ENCODE measurements at regions not wholly inside any gene's neighbourhood (a gene's known extent, or its start where the extent isn't known, plus 50 kb on each side); places are given as distances from the start of the nearest gene placed in this dataset.

DNA sequence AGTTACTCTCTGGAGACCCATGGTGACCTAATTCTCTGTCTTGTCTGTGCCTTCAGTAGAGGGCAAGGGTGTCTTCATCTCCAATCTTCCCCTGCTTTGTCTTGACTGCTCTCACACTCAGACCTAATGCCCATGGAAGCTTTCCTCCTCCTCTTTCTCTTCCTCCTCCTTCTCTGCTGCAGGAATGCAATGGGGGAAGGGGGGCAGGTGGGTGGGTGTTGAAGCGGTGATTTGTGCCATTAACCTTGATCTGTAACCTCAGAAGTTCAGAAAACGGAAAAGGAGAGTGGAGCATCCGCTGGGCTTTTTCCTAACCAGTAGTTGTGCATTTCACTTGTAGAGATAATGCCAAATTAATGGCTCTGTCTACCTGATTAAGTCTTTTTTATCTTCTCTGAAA is 172.3 kb upstream of the CDH11 start:
- DNase-seq (ENCODE audit: extremely low read depth, low read depth), result no peak

DNA sequence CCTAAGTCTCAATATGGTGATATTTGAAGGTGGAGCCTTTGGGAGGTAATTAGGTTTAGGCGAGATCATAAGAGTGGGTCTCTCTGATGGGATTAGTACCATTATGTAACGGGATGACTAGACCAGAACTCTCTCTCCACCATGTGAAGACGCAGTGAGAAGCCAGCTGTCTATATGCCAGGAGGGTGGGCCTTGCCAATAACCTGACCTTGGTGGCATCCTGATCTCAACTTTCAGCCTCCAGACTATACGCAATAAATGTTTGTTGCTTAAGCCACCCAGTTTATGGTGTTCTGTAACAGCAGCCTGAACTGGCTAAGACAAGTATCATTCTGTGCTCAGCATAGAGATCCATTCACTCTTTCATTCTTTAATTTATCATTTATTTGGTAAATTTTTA is 167.2 kb upstream of the CDH11 start:
- DNase-seq (ENCODE audit: extremely low read depth, low read depth), result no peak

DNA sequence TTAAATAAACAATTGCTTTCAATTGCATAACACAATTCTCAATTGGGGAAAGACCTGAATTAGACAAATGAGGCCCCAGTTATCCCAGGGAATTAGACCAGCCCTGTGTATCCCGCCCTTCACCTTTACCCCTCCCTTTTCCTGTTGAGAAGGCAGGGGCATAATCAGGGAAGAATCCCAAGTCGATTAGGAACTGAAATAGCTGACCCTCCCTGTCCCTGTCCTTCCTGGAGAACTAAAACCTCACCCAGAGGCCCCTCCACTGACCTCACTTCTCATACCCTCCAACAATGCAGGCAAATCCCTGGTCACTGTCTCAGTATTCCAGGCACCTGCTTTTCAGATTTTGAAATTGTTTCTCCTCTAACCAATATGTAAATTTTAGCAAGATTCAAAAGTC is 165.4 kb upstream of the CDH11 start:
- no peak for DNase-seq (ENCODE audit: extremely low read depth, low read depth)

DNA sequence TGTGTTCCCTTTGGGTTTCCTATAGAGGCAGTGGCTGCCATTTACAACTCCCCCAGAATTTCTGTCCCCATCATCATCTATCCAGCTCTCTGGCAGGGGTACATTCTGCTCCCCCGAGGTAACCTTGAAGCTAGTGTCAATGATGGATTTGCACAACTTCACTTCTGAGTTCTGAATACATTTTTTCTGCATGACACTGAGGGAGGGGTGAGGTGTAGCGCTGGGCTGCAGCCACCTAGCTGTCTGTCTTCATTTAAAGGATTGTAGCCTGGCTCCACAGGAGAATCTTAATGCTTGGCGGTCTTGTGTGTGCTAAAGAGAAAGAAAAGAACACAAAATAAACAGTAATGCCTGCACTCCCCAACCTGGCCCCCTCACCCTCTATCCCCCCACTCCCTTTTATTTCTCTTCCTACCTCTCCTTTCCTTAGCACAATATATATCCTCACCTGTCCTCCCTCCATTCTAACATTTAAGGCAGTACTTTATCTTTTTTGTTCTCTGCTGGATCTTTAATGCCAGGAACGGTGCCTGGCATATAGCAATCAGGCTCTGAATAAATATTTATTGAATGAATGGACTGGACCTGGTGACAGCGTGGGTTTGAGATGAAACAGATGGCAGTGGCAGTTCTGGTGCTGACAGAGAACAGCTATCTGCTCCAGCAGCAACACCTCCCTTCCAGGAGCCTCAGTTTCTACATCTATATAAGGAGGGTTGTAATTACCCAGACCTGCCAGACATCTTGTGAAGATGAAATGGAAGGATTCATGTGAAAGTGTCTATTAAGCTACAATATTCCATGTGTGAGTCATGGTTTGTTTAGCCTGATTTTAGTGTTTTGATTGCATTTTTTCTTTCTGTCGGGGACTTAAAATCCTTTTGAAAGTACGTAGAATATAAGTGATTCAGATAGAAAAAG is 163.5 kb upstream of the CDH11 start:
- DNase-seq (ENCODE audit: extremely low read depth, low read depth), result no peak

DNA sequence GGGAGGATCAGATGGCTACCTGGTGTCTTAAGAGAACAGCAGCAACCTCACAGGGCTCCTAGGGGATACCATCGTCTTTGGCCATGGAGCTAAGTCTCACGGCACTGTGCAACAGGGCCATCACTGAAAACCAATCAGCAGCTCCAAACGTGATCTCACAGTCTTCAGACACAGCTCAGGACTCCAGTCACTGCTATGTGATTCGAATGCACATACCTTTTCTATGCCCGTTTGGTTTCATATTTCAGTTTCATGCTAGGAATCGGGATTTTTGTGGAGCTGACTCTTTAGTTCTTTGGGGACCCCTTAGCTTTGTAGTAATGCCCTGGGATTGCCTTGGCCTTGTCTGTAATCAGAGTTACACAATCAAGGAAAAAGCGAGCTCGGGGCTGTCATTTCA is 162.8 kb upstream of the CDH11 start:
- no peak for DNase-seq (ENCODE audit: extremely low read depth, low read depth)

DNA sequence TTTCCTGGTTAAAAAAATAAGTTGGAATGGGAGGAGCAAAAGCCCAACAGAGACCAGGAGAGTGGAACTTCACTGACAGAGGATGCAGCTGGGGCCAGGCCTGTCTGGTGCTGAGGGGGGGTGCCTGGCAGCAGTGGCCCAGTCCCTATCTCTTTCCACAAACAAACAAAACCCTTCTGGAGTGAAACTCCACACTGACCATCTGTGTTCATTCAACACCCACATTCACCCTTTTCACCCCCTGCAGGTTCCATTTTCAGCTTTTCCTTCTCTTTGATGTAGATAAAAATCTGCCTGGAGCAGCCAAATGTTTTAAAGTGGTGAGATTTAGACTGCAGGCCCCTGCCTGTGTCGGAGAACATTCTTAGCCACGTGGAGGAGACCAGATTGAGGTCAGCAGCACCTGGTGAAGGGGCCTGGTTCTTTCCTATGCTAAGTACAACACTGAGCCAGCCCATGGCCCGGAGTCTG is 161.4 kb upstream of the CDH11 start:
- DNase-seq (ENCODE audit: extremely low read depth, low read depth), result no peak

DNA sequence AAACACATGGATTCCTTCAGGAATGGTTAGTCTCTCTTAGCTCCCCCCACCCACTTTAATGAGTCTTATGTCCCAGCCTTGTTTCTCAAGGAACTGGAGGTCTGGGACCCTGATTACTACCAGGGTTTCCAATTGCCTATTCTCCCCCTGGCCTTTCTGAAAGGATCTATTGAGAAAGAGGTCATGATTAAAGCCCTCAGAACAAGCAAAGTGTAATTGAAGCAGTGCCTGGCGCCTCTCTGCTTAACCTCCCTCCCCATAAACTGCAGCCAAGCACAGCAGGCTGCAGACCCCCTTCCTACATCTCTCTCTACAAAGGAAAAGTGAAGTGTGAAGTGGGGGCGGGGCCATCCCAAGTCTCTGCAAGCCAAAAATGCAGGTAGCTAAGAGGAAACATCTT is 159.7 kb upstream of the CDH11 start:
- DNase-seq (ENCODE audit: extremely low read depth, low read depth), result no peak

DNA sequence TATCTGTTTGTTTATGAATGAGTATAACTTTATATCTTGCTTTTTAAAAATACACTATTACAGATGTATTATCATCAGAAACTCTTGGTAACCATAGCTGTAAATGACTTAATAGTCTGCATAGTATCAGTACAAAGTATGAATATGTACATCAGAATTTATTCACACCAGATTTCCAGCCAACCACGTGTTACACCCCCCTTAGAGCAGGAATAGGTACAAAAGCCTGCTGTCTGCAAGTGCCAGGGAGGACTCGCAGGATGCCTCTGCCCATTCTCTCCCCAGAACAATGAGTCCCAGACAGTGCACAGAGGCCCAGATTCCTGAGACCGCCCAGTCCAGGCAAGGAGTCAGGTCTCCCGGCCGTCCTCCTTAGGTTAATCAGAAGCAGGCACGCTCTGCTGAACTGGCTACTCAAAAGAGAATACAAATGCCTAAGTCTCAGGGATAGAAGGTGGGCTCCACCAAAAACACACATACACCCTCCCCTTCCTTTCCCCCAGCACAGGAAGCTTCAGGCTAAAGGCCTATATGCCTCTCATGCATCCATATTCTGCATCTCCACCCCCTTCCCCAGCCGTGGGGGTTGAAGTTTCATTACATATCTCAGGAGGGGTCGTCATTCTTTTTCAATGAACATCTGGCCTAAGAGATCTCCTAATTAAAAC is 159.1 kb upstream of the CDH11 start:
- no peak for DNase-seq (ENCODE audit: extremely low read depth, low read depth)

DNA sequence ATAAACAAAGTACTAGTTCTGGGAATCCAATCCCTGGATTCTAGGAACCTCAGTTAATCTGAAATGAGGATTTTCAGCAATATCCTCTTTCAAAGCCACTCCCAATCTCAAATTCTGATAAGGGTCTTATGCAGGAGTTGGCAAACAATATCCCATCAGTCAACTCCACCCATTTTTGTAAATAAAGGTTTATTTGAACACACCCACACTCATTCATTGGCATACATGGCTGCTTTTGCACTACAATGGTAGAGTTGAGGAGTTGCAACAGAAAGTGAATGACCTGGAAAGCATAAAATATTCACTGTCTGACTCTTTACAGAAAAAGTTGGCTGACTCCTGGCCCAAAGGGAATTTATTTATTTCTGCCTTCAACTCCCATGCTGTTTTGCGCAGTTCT is 157.7 kb upstream of the CDH11 start:
- DNase-seq (ENCODE audit: extremely low read depth, low read depth), result no peak

DNA sequence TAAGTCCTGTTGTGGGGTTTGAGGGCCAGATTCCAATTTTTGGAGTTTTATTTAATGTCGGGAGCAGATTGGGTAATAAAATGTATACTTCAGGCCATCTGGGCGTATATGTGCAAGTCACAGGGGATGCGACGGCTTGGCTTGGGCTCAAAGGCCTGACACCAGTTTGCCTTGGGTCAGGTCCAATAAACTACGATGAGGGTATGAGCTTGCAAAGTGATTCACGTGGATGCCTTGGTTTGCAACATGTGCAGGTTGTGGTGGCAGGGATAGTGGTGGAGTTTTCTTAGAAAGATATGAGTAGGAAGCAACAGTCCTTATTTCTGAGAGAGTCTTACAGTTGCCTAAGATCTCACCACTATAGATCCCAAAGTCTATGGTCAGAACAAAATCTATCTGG is 157.0 kb upstream of the CDH11 start:
- no peak for DNase-seq (ENCODE audit: extremely low read depth, low read depth)

DNA sequence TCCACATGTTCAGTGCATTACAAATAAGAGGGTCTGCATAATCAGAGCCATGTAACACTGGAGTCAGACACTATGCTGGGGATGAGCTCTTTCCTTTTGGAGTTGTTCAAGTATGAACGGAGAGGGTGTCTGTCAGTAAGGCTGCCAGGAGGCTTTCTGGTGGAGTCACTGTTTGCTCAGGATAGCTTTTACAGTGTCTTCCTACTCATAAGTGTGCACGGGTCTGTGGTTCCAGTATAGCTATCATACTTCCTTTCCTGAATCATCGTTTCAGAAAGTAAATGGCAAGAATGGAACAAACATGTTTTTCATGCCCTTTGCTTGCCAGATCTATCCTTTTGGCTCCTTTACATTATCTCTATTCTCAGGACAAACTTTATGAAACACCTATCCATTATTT is 152.7 kb upstream of the CDH11 start:
- DNase-seq (ENCODE audit: extremely low read depth, low read depth), result no peak

DNA sequence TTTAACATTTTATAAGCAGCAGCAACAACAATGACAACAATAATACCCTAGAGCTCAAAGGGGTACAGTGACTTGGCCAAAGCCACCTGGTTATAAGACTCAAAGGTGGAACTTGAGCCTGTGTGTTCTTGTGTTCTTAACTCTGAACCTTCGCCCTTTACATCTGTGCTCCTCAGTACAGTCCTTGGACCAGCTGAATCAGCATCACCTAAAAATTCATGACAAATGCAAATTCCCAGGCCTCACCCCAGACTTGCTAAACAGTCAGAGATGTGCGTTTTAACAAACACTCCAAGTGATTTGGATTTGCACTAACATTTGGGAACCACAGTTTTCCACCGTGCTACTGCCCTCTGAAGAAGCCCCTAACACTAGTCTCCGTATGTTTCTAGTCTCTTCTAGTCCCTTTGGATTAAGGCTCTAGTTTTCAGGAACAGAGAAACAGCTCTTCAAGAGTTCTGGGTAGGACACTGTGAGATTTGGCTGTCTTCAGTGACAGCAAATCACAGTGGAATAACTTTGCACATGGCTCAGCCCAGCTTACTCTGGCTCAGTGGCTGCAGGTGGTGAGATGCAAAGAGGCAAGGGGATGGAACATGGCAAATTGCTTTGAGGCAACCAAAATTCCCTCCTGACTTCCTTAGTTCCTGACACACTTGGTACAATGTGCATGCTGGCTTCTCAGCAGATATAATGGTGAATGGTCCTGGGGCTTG is 151.0 kb upstream of the CDH11 start:
- no peak for DNase-seq (ENCODE audit: extremely low read depth, low read depth)

DNA sequence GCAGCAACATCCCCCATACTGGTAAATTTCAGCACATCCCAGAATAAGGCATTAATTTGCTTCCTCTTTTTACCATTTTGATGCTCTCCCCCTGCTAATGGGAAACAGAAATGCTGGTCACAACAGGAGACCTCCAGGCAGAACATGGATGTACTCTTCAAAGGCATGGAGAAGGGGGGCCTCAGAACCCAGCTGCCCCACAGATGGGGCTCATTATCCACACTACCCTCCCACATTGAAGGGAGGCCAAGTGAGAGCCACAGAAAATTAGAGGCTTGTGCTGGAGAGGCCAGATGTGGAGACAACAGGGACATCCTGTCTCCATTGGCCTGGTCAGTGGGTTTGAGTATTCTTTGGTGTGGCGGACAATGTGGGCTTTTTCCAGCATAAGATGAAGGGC is 150.1 kb upstream of the CDH11 start:
- no peak for DNase-seq (ENCODE audit: extremely low read depth, low read depth)

DNA sequence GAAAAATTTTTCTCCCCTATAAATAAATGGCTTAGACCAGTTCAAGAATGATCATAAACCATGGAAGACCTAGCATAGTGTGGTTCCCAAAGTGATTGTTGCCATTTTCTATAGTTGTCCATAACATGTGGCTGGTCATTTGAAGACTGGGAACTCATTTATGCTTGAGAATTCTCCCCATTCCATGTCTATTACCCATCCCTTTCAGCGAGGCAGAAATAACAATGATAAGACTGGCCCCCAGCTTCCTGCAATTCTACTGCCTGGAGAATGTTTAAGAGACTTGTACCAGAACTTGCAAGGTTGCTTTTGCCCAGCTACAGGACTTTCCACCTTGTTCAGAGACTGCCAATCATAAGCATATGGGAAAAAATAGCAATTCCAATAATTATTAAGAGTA is 146.5 kb upstream of the CDH11 start:
- no peak for DNase-seq (ENCODE audit: extremely low read depth, low read depth)

DNA sequence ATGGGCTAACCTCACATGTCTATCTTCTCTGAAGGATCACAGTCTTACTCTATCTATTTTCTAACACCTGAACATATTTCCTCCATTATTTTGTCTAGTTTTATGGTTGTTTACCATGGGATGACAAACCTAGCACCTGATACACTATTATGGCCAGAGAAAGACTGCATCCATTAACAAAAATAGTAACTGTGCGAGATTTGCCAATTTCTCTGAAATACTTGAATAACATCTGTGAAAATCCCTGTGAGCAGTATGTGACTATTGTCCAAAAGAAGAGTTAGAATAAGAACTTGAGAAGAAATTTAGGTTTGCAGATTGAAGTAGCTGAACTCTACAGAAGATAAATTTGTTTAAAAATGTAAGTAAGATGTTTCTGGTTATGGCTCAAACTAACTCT is 142.0 kb upstream of the CDH11 start:
- no peak for DNase-seq (ENCODE audit: extremely low read depth, low read depth)

DNA sequence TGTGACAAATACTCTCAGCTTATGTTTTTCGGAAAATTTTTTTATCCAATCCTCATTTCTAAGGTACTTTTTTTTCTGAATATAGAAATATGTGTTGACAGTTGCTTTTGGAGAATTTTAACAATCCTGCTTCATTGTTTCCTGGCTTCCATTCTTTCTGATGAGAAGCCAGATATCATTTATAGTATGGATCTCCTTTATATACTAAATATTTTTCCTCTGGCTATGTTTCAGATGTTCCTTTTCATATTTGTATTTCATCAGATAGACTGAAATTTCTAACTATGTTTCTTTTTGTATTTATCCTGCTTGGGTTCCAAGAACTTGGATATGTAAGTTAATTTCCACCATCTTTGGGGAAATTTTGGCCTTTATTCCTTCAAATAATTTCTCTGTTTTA is 138.9 kb upstream of the CDH11 start:
- no peak for DNase-seq (ENCODE audit: extremely low read depth, low read depth)

DNA sequence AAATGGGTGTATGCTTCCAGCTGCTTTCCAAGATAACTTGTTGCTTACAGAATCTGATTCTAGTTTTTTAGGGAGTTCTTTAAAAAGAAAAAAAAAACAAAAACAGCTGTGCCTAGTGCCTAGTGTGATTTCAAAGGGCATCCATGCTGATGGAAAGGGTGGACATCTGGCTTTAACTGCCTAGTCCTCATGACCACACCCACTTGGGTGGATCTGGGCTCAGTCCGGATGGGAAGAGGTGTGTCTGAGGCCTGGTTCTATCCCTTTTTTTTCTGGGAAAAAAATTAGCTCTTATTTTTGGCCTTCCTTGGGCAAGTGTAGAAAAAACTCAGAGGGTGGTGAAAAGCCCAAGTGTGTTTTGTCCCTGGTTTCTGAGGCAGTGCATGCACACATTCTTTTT is 132.3 kb upstream of the CDH11 start:
- no peak for DNase-seq (ENCODE audit: extremely low read depth, low read depth)

DNA sequence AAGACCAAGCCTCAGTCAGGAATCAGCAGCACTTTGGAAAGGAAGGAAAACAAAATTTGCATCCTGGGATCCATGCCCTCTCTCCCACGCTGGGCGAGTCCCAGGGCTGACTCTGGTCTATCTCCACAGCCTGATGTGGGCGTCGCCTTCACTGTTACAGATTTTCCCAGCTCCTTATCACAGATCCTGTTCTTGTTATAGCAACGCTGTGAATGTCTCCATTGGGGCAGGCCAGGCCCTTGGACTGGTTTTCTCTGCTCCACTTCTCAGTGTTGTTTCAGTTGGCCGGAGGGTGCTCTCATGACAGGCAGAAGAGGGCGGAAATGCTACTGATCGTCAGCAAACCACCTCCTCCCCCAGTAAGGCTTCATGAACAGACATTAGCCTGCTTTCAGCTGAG is 127.9 kb upstream of the CDH11 start:
- DNase-seq (ENCODE audit: extremely low read depth, low read depth), result no peak

DNA sequence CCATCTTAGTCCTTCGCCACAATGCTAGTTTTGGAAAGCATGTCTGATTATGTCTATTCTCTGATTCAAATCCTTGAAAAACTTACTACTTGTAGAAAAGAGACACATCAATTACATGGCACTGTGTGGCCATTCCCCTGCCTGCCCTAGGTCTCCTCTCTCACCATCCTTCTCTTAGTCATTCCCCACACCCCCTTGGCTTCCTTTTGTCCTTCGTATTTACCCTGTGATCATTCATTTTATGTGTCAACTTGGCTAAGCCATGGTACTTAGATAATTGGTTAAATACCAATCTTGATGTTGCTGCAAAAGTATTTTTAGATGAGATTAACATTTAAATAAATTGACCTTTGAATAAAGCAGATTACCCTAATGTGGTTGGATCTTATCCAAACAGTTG is 122.9 kb upstream of the CDH11 start:
- DNase-seq (ENCODE audit: extremely low read depth, low read depth), result no peak

DNA sequence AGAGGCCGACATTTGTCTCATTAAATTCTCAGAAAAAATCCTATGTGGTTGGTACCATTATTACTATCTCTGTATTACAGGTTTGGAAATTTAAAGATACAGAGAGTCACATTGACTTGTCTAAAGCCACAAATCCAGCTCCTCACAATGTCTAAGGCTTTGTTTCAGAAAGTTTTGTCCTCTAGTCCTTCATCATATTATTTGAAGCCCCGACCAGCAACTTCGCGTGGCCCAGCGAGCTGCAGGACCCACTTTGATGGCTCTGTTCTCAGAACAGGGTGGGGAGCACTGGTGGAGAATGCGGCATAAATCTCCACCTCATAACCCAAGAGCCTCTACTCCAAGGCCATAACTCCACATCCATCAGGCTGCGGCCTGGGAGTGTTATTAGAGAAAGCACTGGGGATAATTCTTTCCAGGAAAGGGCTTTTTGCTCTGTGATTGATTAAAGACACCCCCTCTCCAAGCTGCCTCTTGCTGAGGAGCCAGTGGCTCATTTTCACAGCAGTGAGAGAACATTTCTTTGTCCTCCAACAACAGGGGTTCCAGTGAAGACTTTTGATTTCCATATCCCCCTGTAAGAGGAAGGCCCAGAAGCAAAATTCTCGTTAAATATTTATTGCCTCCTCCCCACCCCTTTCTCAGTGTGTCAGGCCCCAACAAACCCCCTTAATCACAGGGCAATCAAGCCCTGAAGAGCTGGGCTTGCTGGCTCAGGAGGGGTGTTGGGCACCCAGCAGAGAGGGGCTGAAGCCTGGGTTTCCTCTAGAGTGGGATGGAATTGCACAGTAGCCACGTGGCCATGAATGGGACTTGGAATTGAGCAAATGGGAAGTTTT is 113.7 kb upstream of the CDH11 start:
- no peak for DNase-seq (ENCODE audit: extremely low read depth, low read depth)

Measured in NCI-H460 (cell line).